MM.1S (cell line): ENCODE measurements at regions not wholly inside any gene's neighbourhood (a gene's known extent, or its start where the extent isn't known, plus 50 kb on each side); places are given as distances from the start of the nearest gene placed in this dataset.

Experiments
- EZH2 ChIP-seq: fragments of 300-600 bp; sonication (generic); optimal IDR thresholded peaks from 2 replicates; pipeline ENCODE3; 2017; ENCODE audit warnings: low read depth, mild to moderate bottlenecking, antibody characterized with exemption, low read length, mixed read lengths
- EZH2phosphoT487 ChIP-seq: fragments of 300-600 bp; sonication (generic); IDR thresholded peaks from 2 replicates; pipeline ENCODE4 v1.6.1; 2018; ENCODE audit warnings: antibody characterized with exemption, low read length
- TF ChIP-seq, protein P1 (sequence below): fragments of 300-600 bp; sonication (generic); IDR thresholded peaks from 2 replicates; pipeline ENCODE4 v1.5.1; 2016; ENCODE audit warnings: antibody characterized with exemption, low read length, mixed read lengths

DNA sequence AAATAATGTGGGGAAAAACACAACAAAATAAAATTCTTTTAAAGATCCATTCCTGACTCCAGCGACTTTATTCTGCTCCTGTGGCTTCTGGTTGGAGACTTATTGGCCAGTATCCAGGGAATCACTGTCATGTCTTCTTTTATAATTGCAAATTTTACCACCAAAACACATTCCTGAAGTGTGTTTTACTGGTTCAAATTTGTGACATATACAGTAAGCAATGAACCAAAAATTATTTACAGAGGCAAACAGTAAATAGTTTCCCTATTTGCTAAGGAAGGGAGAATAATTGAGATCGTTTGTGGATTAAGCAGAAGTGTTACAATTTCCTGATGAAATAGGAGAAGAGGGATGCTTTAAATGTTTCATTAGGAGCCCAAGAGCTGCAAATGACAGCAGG is 118.7 kb downstream of the ZNF281 start:
- TF ChIP-seq, protein P1, sequence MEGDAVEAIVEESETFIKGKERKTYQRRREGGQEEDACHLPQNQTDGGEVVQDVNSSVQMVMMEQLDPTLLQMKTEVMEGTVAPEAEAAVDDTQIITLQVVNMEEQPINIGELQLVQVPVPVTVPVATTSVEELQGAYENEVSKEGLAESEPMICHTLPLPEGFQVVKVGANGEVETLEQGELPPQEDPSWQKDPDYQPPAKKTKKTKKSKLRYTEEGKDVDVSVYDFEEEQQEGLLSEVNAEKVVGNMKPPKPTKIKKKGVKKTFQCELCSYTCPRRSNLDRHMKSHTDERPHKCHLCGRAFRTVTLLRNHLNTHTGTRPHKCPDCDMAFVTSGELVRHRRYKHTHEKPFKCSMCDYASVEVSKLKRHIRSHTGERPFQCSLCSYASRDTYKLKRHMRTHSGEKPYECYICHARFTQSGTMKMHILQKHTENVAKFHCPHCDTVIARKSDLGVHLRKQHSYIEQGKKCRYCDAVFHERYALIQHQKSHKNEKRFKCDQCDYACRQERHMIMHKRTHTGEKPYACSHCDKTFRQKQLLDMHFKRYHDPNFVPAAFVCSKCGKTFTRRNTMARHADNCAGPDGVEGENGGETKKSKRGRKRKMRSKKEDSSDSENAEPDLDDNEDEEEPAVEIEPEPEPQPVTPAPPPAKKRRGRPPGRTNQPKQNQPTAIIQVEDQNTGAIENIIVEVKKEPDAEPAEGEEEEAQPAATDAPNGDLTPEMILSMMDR = no peak
- no peak for TF ChIP-seq EZH2
- TF ChIP-seq EZH2phosphoT487 = no peak
